ENCODE measurements at regions not wholly inside any gene's neighbourhood (a gene's known extent, or its start where the extent isn't known, plus 50 kb on each side); places are given as distances from the start of the nearest gene placed in this dataset.
A peak's percentile ranks its signal among the peaks of the same experiment; 100 is the strongest.
"Not testable (repeated sequence)": the region's sequence is repeated elsewhere in the genome, so short reads cannot be mapped to it uniquely, and the experiment has no call there.

DNA sequence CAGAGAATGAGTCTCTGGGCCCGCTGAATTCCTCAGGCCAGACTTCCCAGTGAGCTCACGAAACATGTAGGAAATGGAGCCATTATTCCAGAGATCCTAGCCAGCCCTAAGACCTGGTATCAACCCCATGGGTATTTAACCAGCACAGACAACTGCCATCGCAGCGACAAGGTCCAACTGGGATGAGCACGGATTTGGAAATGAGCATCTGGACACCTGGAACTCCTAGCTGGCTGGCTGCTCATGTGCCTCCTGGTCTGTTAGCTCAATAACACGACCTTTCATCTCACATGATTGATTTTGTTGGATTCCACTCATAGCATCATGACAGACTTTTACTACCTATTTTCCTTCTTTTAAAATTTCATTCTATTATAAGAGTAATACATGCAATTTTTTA is 51.0 kb downstream of the POU3F3 start:
- no peak for DNase-seq (ENCODE audit: low read depth)

DNA sequence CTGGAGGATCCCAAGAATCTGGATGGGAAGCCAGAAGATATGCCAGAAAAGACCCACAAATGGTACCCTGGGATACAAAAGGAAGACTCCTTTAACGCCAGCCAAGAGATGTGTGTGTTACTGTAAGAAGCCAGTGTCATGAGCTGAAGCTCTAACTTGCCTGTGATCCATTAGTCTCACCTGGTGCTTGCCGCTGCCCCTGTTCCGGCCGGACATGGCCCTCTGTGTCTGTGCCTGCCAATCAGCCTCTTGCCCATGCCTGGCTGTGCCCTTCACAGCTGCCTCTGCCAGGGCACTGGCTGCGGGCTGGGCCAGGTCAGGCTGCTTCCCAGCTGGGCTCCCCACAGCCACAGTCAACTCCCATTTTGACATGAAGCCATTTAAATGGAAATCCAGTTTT is 55.4 kb downstream of the POU3F3 start:
- no peak for DNase-seq (ENCODE audit: low read depth)

DNA sequence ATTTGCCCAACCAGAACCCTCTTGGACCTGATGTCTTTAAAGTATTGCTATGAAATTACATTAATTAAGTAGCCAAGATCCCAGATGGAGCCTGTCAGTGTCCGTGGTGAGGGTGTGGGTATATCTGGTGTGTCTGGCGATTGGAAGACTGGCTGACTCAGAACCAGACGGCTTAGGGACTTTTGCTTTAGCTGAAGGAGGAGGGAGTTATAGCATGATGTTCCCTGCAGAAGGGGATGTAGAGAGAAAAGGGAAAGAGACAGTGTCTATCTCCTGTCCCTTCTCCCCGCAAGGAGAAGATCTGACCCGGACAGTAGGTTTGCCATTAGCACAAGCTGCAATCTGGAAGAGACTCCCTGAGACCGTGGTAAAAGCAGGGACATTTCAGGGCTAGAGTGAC is 60.6 kb downstream of the POU3F3 start:
- no peak for DNase-seq (ENCODE audit: low read depth)

DNA sequence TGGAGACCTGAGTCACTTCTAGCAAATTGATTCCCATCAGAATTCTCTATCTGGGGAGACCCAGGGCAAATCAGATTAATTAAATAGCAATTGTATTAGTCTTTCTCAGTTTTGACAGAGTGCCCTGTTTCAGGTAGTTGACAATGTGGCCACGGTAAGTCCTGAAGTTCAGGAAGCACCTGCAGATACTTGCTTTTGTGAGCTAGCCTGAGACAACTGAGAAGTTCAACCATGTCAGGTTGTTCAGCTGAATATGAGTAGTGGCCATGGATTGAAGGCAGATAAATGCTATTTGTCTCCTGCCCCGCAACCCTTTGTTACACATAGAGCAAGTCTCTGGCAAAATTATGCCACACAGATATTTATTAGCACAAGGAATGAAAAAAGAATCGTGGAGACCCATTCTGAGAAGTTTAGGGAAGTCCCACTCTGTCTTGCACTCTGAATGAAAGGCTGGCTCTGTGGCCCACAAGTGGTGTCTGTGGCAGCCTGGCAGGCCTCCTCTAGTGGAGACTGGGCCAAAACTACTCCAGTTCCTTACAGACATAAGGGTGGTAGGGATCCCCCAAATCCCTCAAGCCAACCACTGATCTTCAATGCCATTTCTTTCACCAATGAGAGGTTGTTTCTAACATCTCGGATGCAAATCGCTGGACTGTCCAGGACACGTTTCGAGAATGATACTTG is 61.3 kb downstream of the POU3F3 start:
- no peak for DNase-seq (ENCODE audit: low read depth)

DNA sequence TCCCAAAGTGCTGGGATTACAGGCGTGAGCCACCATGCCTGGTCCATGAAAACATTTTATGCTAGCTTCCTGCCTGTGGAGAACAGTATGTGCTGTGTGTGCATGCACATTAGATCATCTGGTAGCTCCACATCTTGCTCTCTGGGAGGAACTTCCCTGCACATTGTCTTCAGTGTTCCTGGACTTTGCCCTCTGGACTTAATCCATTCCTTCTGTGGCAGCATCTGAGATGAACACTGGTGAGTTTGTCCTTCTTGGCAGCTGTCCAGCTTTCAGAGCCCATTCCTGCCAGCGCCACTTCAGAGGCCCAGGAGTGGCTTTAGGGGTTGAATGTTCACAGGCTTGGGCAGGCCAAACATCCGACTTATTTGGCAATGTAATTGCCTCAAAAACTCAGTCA is 65.2 kb downstream of the POU3F3 start:
- DNase-seq (ENCODE audit: low read depth) = no peak

DNA sequence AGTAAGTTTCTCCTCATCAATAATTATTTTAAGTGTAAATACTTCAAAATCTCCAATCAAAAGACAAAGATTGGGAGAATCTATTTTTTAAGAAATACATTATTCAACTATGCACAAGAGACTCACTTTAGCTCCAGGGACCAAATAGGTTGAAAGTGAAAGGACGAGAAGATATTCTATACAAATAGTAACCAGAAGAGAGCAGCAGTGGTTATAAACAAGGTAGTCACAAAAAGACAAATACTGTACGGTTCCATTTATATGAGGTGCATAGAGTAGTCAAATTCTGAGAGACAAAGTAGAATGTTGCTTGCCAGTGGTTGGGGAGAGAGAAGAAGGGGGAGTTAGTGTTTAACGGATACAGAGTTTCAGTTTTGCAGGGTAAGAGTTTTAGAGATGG is 69.8 kb downstream of the POU3F3 start:
- DNase-seq (ENCODE audit: low read depth) = no peak

DNA sequence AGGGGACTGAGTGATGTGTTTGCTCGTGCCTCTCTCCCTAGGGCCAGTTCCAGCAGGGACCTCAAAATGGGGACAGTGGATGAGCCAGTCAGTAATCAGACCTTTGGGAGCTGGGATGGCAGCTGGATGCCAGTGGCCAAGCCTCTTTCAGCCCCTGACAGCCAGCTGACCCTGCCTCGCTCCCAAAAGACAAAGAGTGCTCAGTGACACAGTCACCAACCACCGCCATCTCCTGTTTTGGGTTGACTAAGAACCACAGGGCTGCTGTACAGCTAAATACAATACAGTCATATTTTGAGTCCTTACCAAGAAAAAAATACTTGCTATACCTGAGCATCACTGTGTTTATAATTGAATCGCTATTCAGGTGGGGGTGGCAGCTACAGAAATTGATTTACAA is 75.7 kb downstream of the POU3F3 start:
- no peak for DNase-seq (ENCODE audit: low read depth)

DNA sequence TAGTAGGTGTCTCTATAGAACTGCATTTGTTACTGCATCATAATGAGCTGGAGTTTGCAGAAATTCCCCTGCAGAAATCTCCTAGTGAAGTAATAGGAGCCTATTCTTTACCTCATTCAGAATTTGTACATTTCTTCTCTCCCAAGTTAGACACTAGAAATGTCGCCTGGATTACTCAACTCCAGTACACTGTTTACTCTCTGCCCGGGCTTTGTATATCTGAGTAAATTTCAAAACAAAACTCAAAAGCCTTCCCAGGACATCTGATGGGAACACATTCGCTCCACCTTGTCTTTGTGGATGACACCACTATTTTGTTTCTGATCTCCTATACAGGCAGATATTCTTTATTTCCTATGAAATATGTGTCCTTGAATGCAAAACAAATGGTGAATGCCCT is 76.8 kb downstream of the POU3F3 start:
- no peak for DNase-seq (ENCODE audit: low read depth)

DNA sequence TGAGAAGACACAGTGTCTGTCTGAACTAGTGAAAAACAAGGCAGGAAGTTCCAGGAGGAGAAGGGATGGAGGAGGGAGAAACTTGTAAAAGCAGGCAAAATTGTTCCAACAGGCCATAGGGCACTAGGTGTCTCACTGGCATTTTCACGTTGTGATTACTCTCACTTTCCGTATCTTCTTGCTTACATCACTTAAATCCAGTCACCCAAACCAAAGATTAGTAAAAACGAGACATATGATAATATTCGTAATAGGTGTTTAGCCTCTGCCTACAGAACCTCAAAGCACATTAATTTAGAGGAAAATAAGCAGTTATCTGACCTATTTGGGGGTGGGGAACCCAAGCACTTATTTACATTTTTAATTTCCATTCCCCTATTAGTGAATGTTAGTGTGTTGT is 78.3 kb downstream of the POU3F3 start:
- no peak for DNase-seq (ENCODE audit: low read depth)

DNA sequence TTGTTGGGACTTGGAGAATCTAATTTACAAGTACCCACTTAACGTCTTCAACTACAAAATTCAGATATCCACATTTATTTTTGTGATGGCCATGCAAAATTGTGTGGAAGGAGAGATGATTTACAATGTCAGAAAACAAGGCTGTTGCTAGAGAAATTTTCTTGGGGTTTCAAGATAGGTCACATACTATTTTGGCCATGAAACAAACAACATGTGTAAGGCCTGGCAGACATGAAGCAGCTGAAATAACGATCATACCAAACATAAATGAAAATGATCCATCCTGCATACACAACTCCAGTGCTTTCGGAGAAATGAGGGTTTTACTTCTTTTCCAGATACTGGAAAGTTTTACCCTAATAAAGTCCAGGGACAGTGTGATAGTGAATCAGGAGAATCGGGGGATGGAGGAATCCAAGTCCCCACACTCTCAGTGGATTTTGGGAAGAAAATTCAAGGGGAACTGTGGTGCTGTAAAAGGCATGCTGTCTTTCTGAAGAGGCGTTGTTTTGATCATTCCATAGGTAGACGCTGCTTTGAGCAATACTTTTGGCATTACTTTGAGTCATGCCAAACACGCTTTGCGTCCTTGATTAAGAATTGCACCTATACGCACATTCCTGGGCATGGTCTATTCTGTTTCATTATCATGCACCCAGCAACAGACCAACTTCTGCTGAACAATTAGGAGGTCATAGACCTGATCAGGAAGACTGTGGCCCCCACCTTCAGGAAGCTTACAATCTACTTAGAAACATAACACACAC is 79.4 kb downstream of the POU3F3 start:
- no peak for DNase-seq (ENCODE audit: low read depth)

DNA sequence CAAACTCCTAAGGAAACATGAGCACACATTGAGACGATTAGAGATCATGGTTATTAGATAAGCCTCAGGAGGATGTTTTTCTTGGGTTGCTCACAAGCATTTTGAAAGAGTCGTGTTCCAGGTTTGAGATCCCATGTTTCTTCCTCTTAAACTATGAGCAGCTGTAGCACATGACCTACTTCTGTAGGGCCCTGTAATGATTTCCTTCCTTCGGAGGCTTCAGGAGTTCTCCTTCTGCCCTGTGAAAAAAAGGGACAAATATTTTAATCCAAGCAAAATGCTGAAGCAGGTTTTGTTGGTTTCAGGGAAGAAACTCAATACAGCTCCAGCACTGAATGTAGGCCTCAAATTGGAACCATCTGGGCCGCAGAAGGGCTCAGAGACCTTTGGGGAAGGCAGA is 82.6 kb downstream of the POU3F3 start:
- no peak for DNase-seq (ENCODE audit: low read depth)

DNA sequence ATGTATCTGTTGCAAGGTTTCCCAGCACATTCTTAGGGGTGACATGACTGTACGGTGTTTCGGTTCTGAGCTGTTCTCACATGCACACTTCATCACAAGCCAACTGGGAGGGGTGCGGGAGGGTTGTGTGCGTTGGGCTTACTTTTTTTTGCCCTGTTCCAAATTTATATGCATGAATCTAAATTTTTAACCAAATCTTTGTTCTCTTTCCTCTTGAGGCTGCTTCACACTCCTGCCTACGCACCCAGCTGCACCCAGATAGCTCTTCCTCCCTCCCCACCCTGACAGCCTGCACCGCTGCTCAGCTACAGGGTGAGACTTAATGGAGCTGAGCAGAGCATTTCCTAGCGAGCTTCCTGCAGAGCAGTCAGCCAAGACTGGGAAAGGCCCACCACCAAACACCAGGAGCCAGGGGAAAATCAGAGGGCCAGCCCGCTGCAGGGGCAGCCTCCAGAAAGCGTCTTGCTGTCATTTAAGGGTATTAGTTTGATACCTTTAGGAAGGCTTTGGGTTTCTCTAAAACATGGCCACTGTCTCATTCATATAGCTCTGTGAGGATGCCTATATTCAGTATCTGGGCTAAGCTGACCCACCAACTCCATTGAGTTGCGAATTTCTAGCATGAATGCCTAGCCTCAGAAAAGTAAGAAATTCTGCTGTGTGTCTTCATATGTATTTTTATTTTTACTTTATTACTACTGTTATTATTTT is 84.5 kb downstream of the POU3F3 start:
- DNase-seq (ENCODE audit: low read depth) = no peak

DNA sequence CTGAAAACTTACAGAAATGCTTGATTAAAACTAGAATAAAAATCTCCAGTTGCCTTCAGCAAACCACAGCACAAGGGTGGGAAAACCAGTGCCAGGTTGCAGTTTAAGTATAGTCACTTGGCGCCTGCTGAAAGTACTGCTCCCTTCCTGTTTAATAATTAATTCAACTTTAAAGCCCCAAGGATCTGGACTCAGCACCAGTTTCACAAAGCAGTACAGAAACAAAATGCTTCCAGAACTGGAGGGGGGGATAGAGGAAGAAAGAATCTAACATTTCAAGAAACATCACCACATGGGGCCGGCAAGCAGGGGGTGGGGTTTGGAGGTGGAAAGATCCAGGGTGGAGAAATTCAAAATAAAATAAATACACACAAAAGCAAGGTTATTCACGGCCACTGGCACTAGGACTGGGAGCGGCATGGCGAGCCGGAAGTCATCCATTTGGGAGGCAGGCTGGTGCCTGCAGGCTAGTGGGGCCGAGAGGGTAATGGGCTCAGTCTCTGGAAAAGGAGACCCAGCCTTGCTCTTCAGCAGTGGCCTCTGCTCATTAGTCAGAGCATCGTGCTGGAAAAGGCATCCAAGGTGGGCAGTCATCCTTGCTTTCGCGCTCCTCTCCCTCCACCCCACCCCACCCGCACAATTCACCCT is 85.8 kb downstream of the POU3F3 start:
- no peak for DNase-seq (ENCODE audit: low read depth)

DNA sequence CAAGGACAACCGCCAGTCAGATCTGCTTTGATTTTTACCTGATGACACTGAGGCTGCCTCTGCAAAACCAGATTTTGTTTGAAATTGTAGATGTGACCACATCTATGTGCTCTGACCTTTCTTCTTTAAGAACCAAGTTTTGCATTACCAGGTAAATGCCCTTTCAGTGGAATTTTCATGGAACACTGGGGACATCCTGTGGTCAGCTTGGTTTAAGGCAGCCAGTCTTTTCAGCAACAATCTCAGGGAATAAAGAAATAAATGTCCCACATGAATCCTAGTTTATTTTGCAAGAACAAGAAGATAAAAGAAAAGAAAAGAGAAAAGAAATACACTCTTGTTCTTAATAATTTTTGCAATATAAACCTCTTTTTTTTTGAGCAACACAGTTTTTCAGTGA is 90.6 kb downstream of the POU3F3 start:
- no peak for DNase-seq (ENCODE audit: low read depth)

DNA sequence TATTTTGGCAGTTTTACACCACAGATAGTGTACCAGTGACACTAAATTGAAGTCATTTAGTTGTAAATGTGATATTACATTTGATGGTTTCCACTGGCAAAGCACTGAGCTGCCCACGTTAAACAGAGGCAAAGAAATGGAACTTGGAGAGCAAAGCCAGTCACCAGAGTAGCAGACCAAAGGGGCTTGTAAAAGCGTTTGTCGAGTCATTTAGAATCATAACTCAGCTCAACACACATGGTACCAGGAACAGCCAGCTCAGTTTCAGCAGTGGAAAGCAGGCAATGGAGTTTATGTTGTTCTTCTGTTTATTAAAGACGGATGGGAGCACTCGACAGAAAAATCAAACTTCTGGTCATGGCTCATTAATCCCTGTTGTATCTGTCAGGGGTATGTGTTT is 91.2 kb downstream of the POU3F3 start:
- DNase-seq (ENCODE audit: low read depth) = no peak

DNA sequence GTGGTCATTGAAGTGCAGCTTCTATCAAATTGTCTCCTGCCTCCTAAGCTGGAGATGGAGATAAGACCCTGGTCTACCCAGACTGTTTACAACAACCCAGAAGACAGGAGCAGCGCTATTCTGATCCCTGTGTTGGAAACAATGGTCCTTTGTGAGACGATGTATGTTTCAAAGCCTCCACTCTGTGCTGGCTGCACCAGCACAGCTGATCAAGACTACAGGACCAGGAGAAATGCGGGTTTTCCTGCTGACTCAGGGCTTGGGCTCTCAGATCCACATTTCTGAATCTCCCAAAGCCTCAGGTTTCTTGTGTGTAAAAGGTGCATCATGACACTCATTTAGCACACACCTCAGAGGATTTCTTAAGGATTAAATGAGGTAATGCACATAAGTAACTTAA is 92.0 kb downstream of the POU3F3 start:
- no peak for DNase-seq (ENCODE audit: low read depth)

DNA sequence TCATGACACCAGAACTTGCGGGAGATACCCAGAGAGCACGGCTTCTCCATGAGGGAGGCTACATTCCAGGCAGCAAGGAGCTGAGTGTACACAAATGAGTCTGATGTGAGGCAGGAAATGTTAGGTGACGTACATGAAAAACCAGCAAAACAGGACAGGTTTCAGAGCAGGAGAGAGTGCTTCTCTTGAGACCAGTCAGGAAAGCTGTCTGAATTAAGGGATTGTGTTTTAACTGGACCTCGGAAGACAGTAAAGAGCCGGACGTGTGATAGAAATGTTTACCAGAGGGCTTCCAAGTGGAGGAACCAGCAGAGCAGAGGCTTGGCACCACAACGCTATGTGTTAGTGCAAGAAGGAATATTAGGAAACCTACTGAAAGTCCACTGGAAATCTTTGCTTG is 90.4 kb upstream of the MRPS9 start:
- DNase-seq (ENCODE audit: low read depth) = not testable (repeated sequence)

DNA sequence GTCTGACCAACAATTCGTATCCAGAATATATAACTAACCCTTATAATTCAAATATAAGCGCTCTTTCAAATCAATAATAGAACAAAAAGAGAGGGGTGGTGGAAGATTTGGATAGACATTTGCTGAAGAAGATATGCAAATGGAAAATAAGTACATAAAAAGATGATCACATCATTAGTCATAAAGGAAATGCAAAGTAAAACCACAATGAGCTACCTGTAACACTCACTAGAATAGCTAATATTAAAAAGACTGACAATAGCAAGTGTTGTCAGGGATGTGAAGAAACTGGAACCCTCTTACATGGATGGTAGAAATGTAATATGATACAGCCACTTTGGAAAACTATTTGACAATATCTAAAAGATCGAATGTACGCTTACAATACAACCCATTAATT is 84.9 kb upstream of the MRPS9 start:
- no peak for DNase-seq (ENCODE audit: low read depth)

DNA sequence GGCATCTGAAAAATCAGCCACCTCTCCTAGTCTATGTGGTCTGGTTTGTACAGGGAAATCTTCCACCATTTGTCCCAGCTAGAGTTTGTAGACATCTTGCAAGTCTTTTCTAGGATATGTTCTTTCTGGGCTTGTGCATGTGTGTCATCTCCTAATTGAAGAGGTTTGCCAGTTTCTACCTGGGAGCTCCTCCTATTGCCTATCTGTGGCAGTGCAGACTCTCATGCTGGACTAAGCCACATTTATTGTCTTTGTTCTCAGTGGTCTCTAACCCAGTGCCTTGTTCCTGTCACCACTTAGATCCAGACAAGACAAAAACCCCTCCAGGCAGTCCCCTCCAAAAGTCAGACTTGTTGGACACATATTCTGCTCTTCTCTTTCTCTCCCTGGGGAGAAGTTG is 72.0 kb upstream of the MRPS9 start:
- no peak for DNase-seq (ENCODE audit: low read depth)

DNA sequence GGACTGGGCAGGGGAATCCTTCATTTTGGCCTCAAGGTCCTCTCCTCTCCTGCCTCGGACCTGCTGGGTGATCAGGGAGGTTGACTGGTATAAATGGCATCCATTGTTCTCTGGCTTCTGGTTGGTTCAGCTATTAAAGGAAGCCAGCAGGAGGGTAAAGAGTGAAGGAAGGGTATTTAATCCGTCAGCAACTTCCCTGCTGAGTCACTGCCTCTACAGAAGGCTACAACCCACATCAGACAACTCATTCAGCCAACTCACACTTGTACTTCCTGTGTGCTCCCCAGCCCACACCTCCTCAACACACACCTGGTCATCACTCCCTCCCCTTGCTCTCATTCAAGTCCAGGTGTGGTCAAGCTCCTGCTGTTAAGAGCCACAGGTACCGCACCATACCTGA is 68.3 kb upstream of the MRPS9 start:
- DNase-seq (ENCODE audit: low read depth) = no peak

DNA sequence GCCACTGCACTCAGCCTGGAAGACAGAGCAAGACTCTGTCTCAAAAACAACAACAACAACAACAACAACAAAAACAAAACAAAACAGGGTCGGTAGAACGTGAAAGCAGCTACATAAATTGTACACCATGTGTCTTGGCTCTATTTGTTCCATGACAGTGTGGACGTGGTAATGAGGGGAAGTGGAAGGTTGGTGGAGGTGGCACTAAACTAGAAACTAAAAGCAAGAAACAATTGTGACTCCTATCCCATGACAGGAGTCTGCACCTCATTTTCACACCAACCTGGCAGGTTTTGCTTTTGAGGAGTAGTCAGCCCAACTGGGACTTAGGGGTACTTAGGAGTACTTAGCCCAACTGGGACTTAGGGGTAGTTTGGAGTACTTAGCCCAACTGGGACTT is 62.5 kb upstream of the MRPS9 start:
- DNase-seq (ENCODE audit: low read depth) = no peak

DNA sequence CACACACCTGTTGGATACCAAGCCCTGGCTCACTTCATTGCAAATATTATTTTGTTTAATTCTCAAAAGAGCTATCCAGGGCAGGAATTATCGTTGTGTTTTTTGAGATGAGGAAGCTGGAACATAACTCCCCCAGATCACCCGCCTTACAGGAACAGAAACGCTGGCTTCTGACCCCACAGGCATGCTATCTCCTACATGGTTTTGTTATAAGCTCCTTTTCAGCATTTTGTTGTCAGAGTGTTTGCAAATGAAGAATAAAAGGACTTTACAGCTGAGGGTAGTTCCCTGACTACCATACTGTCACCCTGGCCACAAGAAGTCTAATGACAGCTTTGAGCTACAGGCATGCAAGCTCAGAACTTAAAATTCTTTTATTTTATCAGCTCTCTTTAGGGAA is 62.0 kb upstream of the MRPS9 start:
- no peak for DNase-seq (ENCODE audit: low read depth)

DNA sequence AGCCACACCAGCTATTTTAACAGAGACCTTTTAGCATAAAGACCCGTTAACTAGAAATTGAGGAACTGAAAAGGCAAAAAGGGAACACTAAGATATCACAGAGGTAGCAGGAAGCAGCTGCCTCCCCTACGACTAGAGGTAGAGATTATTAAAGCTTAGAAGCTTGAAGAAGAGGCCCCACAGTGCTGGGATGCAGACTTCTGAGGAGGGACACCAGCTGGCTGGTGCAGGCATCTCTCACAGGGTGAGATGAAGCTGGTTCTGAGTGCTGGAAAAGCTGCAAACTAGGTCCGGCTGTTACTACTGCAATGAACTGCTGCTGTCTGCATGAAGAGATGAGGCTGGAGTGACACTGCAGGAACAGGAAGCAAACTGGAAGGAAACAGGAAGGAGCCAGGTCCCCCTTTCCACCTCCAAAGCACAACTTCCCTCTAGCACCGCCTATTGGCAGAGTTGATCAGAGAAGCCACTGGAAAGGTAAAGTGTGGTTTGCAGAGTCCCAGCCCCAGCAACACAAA is 61.2 kb upstream of the MRPS9 start:
- DNase-seq (ENCODE audit: low read depth) = peak; percentile 6

All from activated T-cell treated with anti-CD3 and anti-CD28 coated beads for 48 hours (primary cell).